ENCODE measurements at regions not wholly inside any gene's neighbourhood (a gene's known extent, or its start where the extent isn't known, plus 50 kb on each side); places are given as distances from the start of the nearest gene placed in this dataset.

GRCh38 chr11:79906164-79906563, 465.3 kb upstream of the TENM4 start:
- Histone ChIP-seq H3K36me3 (ENCODE audit: control insufficient read depth, low read length) (no peaks in the 10 kb centered on the region), H3K4me1 (ENCODE audit: control insufficient read depth, low read length) (no peaks in the 10 kb centered on the region), H3F3A (ENCODE audit: control insufficient read depth, insufficient read depth) (no peaks in the 10 kb centered on the region), H3K4me3 (ENCODE audit: low read length) (no peak overlapping the region), H3K4me2 (ENCODE audit: low read length) (no peak overlapping the region), H3K27ac (ENCODE audit: low read depth, low read length) (no peak overlapping the region), H4K20me1 (ENCODE audit: control insufficient read depth, insufficient read depth, low read depth, low read length) (no peaks in the 10 kb centered on the region), H3K27me3 (ENCODE audit: control insufficient read depth, low read length) (no peaks in the 10 kb centered on the region), H3K9me3 (ENCODE audit: control insufficient read depth, insufficient read depth, low read length) (no peaks in the 10 kb centered on the region), H3K79me2 (ENCODE audit: control insufficient read depth, low read length) (no peaks in the 10 kb centered on the region), H3K9me2 (replicated peaks; ENCODE audit: control insufficient read depth, low read length) (no peaks in the 10 kb centered on the region)
- TF ChIP-seq, protein P1, sequence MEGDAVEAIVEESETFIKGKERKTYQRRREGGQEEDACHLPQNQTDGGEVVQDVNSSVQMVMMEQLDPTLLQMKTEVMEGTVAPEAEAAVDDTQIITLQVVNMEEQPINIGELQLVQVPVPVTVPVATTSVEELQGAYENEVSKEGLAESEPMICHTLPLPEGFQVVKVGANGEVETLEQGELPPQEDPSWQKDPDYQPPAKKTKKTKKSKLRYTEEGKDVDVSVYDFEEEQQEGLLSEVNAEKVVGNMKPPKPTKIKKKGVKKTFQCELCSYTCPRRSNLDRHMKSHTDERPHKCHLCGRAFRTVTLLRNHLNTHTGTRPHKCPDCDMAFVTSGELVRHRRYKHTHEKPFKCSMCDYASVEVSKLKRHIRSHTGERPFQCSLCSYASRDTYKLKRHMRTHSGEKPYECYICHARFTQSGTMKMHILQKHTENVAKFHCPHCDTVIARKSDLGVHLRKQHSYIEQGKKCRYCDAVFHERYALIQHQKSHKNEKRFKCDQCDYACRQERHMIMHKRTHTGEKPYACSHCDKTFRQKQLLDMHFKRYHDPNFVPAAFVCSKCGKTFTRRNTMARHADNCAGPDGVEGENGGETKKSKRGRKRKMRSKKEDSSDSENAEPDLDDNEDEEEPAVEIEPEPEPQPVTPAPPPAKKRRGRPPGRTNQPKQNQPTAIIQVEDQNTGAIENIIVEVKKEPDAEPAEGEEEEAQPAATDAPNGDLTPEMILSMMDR (IDR thresholded peaks at IDR 0.05; ENCODE audit: low read depth, low read length, poor library complexity, severe bottlenecking): no peak
- TF ChIP-seq EZH2phosphoT487 (IDR thresholded peaks at IDR 0.05; ENCODE audit: borderline replicate concordance, low read length): no peak

GRCh38 chr11:79902493-79902892, 461.7 kb upstream of the TENM4 start:
- no peaks in the 10 kb centered on the region for H3K9me2 ChIP-seq (replicated peaks; ENCODE audit: control insufficient read depth, low read length)
- no peak overlapping the region for H3K27ac ChIP-seq (ENCODE audit: low read depth, low read length)
- H3F3A ChIP-seq (ENCODE audit: control insufficient read depth, insufficient read depth): no peaks in the 10 kb centered on the region
- no peaks in the 10 kb centered on the region for H3K27me3 ChIP-seq (ENCODE audit: control insufficient read depth, low read length)
- no peak for TF ChIP-seq EZH2phosphoT487 (IDR thresholded peaks at IDR 0.05; ENCODE audit: borderline replicate concordance, low read length)
- TF ChIP-seq, protein P1 (IDR thresholded peaks at IDR 0.05; ENCODE audit: low read depth, low read length, poor library complexity, severe bottlenecking): no peak
- H3K79me2 ChIP-seq (ENCODE audit: control insufficient read depth, low read length): no peaks in the 10 kb centered on the region
- H3K4me2 ChIP-seq (ENCODE audit: low read length): no peak overlapping the region
- H3K4me3 ChIP-seq (ENCODE audit: low read length): no peak overlapping the region
- H4K20me1 ChIP-seq (ENCODE audit: control insufficient read depth, insufficient read depth, low read depth, low read length): no peaks in the 10 kb centered on the region
- no peaks in the 10 kb centered on the region for H3K4me1 ChIP-seq (ENCODE audit: control insufficient read depth, low read length)
- H3K9me3 ChIP-seq (ENCODE audit: control insufficient read depth, insufficient read depth, low read length): no peaks in the 10 kb centered on the region
- H3K36me3 ChIP-seq (ENCODE audit: control insufficient read depth, low read length): no peaks in the 10 kb centered on the region

DNA sequence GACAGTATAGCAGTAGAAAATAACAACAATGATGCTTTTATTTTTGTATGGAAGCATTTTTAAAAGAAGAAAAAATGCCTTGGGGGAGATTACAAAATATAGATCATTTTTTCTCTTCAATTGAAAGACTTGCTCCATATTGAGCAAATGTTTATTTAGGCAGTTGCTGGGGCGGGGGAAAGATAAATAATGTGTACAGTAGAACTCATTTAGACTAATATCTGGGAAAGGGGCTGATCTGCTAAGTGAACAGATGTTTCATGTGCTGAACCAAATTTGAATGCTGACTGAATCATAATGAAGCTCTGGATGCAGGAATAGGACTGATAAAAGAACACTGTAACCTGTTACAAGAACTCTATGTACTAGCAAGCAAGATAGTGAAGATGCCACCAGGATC, 457.1 kb upstream of the TENM4 start:
- no peaks in the 10 kb centered on the region for H3K36me3 ChIP-seq (ENCODE audit: control insufficient read depth, low read length)
- no peaks in the 10 kb centered on the region for H3K4me1 ChIP-seq (ENCODE audit: control insufficient read depth, low read length)
- H3K4me3 ChIP-seq (ENCODE audit: low read length): no peak overlapping the region
- no peaks in the 10 kb centered on the region for H3K9me2 ChIP-seq (replicated peaks; ENCODE audit: control insufficient read depth, low read length)
- H4K20me1 ChIP-seq (ENCODE audit: control insufficient read depth, insufficient read depth, low read depth, low read length): no peaks in the 10 kb centered on the region
- no peak overlapping the region for H3K4me2 ChIP-seq (ENCODE audit: low read length)
- no peak for TF ChIP-seq EZH2phosphoT487 (IDR thresholded peaks at IDR 0.05; ENCODE audit: borderline replicate concordance, low read length)
- TF ChIP-seq, protein P1 (IDR thresholded peaks at IDR 0.05; ENCODE audit: low read depth, low read length, poor library complexity, severe bottlenecking): no peak
- no peaks in the 10 kb centered on the region for H3K9me3 ChIP-seq (ENCODE audit: control insufficient read depth, insufficient read depth, low read length)
- H3K27me3 ChIP-seq (ENCODE audit: control insufficient read depth, low read length): no peaks in the 10 kb centered on the region
- no peak overlapping the region for H3K27ac ChIP-seq (ENCODE audit: low read depth, low read length)
- H3K79me2 ChIP-seq (ENCODE audit: control insufficient read depth, low read length): no peaks in the 10 kb centered on the region
- no peaks in the 10 kb centered on the region for H3F3A ChIP-seq (ENCODE audit: control insufficient read depth, insufficient read depth)

DNA sequence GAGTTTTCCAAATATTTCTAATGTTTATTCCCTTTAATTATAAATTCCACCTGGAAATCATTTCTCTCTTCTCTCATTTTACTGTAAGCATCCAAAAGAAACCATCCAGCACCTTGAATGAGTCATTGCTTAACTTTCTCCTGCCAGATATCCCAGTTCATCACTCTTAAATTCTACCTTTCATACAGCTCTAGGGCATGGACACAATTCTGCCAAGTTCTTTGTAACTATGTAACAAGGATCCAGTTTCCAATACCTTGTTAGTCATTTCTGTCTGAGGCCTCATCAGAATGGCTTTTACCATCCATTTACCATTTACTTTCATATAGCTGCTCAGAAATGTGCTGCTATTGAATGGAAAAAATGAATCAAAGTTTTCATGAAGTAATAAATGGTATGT, 455.4 kb upstream of the TENM4 start:
- Histone ChIP-seq H3K4me1 (ENCODE audit: control insufficient read depth, low read length) (no peaks in the 10 kb centered on the region), H3K36me3 (ENCODE audit: control insufficient read depth, low read length) (no peaks in the 10 kb centered on the region), H3K4me3 (ENCODE audit: low read length) (no peak overlapping the region), H3K27ac (ENCODE audit: low read depth, low read length) (no peak overlapping the region), H3K27me3 (ENCODE audit: control insufficient read depth, low read length) (no peaks in the 10 kb centered on the region), H3K4me2 (ENCODE audit: low read length) (no peak overlapping the region), H3K9me3 (ENCODE audit: control insufficient read depth, insufficient read depth, low read length) (no peaks in the 10 kb centered on the region), H3K79me2 (ENCODE audit: control insufficient read depth, low read length) (no peaks in the 10 kb centered on the region), H3F3A (ENCODE audit: control insufficient read depth, insufficient read depth) (no peaks in the 10 kb centered on the region), H4K20me1 (ENCODE audit: control insufficient read depth, insufficient read depth, low read depth, low read length) (no peaks in the 10 kb centered on the region), H3K9me2 (replicated peaks; ENCODE audit: control insufficient read depth, low read length) (no peaks in the 10 kb centered on the region)
- no peak for TF ChIP-seq EZH2phosphoT487 (IDR thresholded peaks at IDR 0.05; ENCODE audit: borderline replicate concordance, low read length)
- TF ChIP-seq, protein P1 (IDR thresholded peaks at IDR 0.05; ENCODE audit: low read depth, low read length, poor library complexity, severe bottlenecking): no peak
